HG03442 (cell line): ENCODE measurements at regions not wholly inside any gene's neighbourhood (a gene's known extent, or its start where the extent isn't known, plus 50 kb on each side); places are given as distances from the start of the nearest gene placed in this dataset.
"Not testable (repeated sequence)": the region's sequence is repeated elsewhere in the genome, so short reads cannot be mapped to it uniquely, and the experiment has no call there.

ENCODE experiments used
- ATAC-seq: cut with Tn5 transposase; IDR thresholded peaks from one replicate; pipeline ENCODE4 v1.9.1; 2021; ENCODE audit warnings: mild to moderate bottlenecking, moderate library complexity; ENCODE audit not compliant: unreplicated experiment

DNA sequence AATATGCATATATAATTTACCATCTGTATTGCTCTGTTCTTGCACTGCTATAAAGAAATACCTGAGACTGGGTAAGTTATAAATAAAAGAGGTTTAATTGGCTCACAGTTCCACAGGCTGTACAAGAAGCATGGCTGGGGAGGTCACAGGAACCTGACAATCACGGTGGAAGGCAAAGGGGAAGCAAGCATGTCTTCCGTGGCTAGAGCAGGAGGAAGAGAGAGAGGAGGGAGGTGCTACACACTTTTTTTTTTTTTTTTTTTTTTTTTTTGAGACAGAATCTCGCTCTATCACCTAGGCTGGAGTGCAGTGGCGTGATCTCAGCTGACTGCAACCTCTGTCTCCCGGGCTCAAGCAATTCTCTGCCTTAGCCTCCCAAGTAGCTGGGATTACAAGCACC is 150.9 kb upstream of the DTNBP1 start:
- ATAC-seq = not testable (repeated sequence)

DNA sequence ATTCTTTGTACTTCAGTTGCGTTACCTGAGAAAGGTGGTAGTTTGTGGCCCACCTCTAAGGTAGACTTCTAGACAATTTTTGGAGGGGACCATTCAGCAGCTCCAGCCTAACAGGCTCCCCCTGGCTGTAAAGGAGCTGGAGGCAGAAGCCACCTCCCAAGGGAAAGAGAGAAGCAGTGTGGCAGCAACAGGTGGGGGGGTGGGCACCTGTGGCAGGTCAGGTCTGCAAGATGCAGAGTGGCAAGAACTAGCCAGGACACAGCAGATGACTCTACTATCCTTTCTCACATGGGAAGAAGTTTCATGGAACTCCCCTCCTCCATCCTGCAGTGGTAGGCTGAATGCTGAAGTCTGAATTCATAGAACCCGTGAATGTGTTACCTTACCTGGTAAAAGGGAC is 148.3 kb upstream of the DTNBP1 start:
- no peak for ATAC-seq

DNA sequence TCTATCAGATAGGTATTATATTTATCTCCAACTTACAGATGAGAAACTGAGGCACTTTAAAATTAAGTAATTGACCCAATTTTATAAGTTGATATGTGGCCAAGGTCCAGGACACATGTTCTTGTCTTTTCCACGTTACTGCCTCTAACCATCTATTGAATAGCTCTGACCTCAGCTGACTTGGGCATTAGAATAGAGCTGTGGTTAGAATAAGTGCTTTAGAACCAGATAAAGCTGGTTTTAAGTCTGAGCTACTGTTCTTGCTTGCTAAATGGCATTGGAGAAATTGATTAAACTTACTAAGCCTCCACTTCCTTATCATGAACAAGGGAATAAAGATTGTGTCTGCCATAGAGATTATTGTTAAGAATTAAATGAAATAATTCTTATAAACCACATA is 147.8 kb upstream of the DTNBP1 start:
- no peak for ATAC-seq

DNA sequence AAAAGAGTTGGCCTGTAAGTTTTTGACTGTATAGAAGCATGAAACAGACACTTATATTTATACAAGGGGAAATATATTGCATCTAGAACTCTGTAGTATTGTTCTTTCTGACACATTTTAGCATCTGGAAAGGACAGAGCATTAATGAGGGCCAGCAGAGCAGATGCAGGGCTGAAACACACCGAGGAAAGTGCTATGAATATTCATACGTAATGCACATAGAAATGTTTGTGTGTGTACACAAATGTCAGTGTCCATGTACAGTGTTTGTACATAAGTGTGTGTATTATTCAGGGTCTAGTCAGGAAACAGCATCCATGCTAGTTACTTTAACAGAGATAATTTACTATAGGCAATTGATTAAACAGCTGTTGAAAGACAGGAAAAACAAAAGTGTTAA is 146.5 kb upstream of the DTNBP1 start:
- ATAC-seq = no peak

DNA sequence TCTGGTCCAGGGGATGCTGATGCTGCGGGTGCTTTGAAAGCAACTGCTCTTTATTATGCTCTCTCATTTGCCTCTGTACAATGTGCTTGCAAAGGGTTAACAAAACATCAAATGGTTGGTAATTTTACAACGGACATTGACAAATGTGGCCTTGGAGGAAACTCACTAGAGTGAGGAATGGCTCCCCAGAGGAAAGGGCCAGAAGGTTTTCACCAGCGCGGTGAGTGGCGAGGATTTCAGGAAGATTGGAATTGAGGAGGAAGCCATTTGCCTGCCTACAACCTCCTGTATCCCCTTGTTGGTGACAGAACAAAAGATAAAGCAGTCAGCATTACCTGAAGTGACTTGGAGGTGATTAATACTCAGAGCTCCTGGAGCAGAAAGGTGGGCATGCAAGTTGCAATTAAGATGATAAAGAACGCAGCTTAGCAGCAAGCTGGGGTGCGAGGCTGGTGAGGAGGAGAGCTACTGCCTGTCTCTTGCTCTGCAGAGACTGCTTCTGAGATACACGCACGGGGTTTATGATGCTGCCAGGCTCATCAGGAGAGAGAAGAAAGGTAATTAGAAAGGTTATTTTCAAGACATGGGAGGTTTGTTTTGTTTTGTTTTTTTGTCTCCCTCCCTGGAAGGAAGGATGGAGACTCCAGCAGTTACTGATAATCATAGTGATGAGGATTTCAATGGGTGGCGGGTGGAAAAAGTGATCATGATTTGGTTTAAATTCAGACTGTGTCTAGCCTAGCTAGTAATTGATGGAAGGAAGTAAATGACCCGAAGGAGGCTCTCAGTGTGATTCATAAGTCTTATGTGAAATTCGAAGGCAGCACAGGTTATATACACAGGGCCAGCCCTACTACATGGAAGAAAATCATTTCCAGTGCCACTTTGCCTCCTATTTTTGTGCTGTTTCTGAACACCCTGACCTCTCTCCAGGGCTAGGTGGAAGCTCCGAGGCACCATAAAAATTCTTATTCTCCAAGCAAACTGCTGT is 141.6 kb upstream of the DTNBP1 start:
- ATAC-seq = no peak

DNA sequence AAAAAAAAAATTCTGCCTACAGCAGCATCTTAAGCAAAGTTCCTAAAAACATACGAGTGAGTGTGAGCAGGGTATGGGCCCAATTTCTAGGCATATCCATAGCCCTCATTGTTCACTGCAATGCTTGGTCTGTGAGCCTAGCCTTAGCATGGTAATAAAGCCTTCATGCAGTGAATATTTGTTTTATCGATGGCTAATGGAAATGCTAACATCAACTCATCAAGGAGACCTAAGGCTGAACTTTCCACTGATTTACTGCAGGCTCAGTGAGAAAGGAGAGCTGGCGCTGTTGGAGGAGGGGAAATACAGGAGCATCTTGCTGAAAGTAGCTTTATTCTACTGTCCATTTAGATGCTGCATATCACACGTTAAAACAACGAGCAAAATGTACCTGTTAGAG is 139.6 kb upstream of the DTNBP1 start:
- ATAC-seq = no peak

DNA sequence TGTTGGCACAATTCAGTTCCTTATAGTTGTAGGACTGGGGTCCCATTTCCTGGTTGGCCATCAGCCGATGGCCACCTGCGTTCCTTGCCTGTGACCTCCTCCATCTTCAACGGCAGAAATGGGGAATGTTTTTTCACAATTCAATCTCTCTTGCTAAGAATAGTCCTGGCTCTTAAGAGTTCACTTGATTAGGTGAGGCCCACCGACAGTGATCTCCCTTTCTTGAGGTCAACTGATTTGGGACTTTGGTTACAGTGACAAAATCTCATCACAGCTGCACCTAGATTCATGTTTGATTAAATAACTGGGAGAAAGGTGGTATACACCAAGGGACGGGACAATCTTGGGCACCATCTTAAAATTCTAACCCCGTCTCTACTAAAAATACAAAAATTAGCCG is 139.1 kb upstream of the DTNBP1 start:
- no peak for ATAC-seq

DNA sequence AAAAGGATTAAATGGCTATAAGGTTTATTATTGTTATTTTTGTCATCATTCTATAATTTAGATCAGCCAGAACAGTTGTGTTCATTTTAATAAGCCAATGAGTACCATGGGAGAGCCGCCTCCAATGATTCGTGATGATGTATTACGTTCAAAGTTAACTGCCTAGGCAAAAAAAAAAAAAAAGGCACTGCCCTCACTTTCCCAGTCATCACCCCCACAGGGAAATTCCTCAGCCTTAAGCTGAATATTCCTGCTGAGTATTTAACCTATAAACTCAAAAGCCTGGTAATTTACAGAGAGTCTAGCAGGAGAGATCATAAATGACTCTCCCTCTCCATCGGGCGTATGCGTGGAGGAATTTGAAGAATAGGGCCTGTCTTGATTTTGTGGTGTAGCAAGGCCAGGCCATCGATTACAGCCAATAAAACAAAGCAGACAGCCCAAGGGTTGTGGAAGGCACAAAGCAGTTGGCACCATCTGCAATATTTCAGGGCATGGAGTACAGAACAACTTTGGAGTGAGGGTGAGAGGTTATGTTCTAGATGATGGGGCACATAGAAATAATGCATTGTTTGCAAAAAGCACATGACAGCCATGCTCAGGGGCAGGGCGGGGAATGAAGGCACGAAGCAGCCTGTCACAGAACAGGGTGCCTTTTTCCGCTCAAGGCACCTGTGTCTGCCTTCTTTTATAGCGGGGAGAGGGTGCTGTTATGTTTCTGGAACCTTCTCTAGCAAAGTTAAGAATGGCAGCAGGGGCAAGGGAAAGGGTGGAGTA is 138.2 kb upstream of the DTNBP1 start:
- ATAC-seq = no peak

DNA sequence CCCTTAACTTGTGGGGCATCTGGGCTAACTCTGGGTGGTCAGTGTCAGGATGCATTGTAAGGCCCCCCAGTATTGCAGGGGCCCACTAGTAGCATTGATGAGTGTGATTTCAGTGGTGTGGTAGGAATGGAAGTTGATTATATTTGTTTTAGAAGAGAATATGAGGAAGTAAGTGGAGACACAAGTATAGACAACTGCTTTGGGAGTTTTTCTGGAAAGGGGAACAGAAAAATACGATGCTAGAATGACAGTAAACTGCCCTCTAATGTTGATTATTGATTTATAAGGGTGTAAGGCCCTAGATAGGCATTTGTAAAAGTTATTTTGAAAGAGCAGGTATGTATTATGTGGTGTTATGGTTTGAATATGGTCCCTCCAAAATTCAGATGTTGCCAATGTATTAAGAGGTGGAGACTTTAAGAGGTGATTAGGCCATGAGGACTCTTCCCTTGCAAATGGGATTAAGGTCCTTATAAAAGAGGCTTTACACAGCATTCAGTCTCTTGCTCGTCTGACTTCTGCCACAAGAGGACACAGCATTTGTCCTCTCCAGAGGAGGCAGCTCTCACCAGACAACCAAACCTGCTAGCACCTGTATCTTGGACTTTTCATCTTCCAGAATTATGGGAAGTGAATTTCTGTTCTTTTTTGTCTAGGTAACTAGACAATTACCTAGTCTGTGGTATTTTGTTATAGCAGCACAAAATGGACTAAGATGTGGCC is 135.9 kb upstream of the DTNBP1 start:
- ATAC-seq = no peak

DNA sequence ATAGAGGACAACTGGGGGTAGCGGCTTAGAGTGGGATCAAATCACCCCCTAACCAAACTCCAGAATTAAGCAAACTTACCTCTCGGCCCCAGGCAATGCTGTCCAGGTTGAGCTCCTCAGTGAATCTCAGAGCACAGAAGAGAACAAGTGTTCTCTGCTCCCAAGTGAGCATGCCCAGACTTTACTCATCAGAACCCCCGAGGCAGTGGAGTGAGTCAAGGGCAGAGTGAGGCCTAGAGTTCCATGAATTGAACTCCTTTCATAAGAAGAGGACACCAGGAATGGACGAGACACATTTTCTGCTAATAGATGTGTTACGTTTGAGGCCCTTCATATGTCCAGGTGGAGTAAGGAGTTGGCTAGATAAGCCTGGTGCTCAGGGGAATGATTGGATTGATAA is 134.0 kb upstream of the DTNBP1 start:
- no peak for ATAC-seq

DNA sequence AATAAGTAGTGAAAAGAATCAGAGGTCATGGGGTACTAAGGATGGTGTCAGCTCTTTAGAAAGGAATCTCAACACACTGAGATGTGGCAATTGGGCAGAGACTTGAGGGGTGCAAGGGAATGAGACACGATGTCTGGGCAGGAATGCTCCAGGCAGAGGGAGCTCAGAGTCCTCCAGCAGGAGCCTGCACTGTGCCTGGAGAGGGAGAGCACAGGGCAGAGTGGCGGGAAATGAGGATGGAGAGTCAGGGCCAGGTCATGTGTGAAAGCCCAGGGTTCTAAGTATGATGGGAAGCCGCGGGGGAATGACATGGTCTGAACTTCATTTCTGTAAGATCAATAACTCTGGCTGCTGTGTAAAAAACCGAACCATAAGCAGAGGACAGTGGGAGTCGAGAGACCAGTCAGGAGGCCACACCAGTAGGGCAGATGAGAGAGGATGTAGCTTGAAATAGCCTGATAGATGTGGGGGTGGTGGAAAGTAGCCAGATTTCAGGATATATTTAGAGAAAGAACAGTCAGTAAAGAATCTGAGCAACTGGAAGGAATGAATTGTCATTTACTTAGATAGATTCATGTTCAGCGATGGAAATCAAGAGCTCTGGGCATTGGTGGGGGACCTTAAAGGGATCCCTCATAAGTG is 133.4 kb upstream of the DTNBP1 start:
- ATAC-seq = no peak

DNA sequence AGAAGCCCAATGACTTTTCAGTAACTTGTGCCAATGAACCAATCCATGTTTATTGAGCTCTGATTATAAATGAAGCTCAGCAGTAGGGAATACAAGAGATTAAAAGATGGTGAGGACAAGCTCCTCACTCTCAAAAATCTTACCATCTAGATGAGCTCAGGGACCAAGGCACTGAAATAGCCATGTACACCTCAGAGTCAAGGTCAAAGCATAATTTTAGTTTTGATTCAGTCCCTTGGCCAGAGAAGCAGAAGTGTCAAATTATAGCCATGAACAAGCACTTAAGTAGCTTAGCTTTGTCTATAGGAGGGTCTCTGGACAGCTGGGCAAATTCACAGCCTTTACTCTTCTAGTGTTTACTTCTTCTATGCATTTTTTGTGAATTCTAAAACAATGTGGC is 131.0 kb upstream of the DTNBP1 start:
- ATAC-seq = no peak

DNA sequence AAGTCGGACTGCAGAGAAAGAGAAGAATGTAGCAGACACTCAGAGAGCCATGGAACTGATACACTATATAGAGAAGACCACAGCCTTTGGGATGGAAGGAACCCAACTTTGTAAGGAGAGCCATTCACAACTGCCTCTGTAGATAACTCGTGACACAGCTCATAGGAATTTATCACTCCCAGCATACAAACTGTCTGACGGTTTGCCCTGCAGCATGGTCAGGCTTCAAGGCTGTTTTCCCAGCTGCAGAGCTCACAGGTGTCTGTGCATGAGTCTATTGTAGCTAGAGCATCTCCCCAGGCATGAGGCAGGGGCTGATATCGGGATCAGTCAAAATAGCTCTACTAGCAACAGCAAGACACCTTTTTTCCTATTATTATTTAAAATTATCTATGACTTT is 130.5 kb upstream of the DTNBP1 start:
- no peak for ATAC-seq

DNA sequence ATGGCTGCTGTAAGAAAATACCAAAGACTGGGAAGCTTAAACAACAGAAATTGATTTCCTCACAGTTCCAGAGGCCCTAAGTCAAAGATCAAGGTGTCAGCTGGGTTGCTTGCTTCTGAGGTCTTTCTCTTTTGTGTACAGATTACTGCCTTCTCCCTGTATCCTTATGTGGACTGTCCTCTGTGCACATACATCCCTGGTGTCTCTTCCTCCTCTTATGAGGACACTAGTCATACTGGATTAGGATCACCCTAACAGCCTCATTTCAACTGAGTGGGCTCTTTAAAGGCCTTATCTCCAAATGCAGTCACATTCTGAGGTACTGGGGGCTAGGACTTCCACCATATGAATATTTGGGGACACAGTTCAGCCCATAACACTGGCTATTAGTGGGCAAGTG is 130.0 kb upstream of the DTNBP1 start:
- no peak for ATAC-seq

DNA sequence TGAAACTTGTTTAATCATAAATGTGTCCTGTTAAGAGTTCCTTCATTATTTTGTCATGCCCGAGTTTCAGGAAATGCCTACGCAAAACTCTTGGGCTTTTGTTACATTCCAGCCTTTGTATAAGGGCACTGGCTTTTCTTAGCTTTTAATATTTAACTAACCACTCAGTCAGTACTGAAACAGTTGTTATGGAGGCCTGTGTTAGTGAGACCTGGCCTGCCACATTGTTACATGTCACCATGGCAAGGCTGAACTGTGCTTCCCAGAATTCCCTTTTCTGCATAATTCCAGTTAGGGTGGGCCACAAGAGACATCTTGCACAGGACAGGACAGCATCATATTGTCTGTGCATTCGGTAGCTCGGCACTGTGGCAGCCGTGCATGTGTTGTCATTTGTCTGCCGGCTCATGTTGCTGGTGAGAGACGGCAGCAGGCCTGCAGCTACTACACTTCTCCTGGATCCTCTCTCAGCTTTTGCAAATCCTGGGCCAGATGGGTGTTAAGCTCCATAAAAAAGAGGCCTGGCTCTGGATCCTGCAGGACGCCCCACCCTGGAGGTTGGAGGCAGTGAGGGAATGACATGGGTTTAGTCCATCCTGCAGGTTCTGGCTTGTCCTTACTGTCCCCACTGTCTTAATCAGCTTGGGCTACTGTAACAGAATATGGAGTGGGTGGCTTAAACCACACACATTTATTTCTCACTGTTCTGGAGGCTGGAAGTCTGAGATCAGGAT is 128.8 kb upstream of the DTNBP1 start:
- ATAC-seq = no peak

DNA sequence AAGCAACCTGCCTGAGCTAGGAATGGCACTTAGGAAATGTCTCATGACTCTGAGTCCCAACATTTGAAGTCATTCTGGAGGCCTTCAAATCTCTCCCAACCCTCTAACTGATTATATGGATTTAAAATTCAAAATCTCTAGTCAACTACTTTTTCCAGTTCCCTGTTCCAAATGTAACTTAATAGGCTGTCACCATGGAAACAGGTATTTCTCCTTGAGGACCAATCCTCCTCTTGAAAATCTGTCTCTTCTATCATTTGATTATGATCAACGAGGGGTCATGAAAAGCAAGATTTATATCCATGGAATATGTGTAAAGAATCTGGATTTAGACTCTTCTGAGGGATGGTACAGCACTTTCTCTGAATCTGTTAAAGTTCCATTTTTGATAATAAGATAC is 127.3 kb upstream of the DTNBP1 start:
- ATAC-seq = no peak

DNA sequence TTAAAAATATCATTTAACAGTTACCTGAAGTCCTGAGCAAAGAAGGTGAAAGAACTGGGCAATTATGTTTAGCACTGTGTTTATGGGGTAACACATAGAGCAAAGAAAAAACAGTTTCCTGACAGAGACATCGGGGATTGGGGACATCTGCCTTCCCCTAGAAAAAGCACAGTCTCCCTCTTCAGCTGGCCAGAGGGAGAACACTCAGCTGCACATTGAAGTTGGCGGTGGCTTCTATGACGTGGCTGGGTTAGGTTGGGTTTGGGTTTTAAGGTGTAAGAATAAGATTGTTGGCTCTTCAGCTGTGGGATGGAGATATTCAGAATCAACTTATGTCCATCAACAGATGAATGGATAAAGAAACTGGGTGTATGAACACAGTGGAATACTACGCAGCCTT is 124.0 kb upstream of the DTNBP1 start:
- ATAC-seq = no peak

DNA sequence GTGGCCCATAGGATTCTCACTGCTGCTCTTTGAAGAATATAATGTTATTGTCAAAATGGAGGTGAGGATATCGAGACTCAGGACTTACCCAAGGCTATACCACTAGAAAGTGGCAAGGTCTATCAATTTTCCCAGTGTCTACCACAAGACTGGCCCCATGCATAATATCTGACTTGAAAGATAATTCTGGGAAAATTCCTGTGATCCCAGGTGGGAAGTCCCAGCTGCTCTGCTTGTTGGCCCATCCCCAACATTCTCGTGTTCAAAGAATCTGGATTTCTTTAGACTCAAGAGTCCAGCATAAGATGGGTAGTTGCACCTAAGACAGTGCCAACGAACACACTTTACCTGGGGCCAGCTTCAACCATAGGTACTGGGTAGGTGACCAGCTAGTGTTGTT is 120.7 kb upstream of the DTNBP1 start:
- ATAC-seq = no peak

DNA sequence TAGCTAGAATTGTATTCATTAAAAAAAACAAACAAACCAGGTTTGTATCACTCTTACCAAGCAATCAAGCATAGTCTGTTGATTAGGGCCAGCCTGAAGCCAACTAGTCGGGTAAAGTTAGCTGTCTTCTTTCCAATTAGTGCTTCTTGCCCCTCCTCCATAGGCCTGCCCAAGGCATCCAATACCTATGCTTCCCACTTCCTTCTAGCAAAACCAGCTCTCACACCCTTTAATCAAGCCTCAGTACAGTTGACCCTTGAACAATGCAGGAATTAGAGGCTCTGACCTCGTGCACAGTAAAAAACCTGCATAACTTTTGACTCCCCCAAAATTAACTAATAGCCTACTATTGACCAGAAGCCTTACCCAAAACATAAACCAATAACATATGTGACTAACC is 119.1 kb upstream of the DTNBP1 start:
- no peak for ATAC-seq

DNA sequence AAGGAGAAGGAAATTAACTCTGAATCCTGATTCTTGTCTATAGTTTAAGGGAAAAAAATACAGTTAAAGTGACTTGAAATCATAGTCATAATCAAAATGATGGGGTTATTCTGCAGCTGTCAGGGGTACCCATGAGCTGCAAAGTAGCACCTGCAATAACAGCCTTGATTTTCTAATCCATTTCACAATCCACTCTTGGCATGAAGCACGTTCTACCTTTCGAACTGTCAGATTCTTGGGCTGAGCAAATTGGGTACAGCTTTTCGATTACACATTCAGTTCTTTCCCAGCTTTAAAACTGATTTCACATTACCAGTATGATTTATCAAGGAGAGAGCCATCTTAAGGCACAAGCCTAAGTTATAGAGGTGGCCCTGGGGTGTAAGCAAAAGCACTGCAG is 118.5 kb upstream of the DTNBP1 start:
- ATAC-seq = no peak
